ENCODE measurements at regions not wholly inside any gene's neighbourhood (a gene's known extent, or its start where the extent isn't known, plus 50 kb on each side); places are given as distances from the start of the nearest gene placed in this dataset.

- TF ChIP-seq POLR2AphosphoS5 (IDR thresholded peaks at IDR 0.05) (no peak), CTCF (IDR thresholded peaks at IDR 0.05) (no peak), POLR2A (IDR thresholded peaks at IDR 0.05) (no peak)
Observed at GRCh38 chr9:19937121-19937520, 148.3 kb upstream of the SLC24A2 start.

Data from prostate gland (tissue), 2 donors.